ENCODE measurements at regions not wholly inside any gene's neighbourhood (a gene's known extent, or its start where the extent isn't known, plus 50 kb on each side); places are given as distances from the start of the nearest gene placed in this dataset.

- ATAC-seq, result no peak
Observed at GRCh38 chr9:134228649-134229048, 64.3 kb upstream of the RNU6ATAC start.

DNA sequence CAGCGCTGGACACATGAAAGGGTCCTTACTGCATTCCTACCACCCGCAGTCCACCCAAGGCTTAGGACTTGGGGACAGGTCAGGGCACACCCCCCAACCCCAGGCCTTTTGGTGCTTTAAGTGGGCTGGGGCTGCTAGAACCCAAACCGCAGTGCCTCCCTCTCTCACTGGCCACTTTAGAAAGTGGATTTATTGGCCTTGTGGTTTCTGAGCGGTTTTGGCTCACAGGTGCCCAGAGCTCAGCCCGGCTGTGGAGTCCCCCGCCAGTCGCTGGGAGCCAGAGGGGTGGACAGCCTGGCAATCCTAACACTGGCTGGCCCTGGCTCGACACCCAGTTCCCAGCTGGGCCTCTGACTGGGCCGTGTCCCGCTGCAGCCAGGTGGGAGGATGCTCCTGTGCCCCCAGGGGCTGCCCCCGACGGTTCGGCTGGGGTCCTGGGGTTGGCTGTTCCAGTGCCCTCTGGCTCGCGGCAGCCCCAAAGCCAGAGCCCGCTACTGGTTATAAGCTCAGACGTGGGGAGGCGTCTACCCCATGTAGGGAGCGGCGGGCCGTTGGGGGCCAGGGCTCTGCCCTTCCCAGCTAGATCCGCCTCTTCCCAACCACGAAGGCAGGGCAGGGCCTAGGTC is 65.2 kb upstream of the RNU6ATAC start:
- ATAC-seq, result no peak

DNA sequence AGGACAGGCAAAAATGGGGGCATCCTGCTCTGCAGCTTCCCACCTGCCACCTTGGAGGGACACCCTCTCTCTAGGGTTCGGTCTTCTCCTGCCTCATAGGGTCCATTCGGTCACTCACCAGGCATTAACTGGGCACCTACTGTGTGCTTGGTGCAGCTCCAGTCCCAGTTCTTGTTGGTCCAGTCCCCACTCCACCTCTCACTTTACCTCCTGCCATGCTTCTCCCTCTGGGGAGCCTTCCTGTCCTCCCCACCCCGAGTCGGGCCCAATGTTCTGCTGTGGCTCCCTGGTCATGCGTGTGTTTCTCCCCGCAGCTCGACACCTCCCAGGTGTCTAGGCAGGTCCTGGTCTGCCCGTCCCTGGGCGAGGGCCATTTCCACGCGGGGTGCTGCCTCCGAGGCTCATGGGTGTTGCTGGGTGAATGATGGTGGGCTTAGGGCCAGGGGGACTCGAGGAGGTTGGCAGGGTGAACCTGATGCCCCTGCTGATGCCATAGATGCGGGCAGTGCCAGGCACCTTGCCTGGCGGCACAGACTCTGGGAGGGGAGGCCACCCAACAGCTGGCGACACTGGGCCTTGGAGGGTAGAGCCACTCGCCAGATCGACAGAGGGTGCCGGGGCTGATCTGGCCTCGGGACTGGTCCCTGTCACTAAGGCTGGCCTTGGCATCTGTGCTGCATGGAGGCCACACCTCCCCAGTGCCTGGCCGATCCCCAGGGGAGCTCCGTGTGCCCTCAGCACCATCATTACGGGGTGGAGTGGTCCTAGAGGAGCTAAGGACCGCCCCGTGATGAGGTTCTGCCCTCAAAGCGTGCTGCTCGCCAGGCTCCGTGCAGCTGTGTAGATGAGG is 66.0 kb upstream of the RNU6ATAC start:
- ATAC-seq, result no peak

DNA sequence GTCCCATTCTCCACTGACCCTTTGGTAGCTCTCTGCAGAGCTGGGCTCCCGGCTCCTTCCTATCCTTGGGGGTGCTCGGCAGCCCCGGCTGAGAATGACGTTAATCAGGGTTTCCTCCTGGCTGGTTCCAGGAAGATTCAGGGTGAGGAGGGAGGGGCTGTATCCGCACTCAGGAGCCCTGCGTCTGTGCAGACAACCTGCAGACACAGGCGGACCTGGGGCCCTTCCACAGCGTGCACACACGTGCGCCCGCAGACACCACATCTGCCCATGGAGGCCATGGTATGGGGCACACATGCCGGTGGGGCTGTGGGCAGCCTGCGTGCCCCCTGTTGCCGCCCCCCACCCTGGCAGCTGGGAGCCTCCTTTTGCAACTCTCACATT is 66.6 kb upstream of the RNU6ATAC start:
- no peak for ATAC-seq

GRCh38 chr9:134231330-134231745 is 67.0 kb upstream of the RNU6ATAC start:
- ATAC-seq, result no peak

- ATAC-seq, result no peak
Observed at GRCh38 chr9:134231767-134232166, 67.4 kb upstream of the RNU6ATAC start.

GRCh38 chr9:134233022-134233421 is 68.7 kb upstream of the RNU6ATAC start:
- no peak for ATAC-seq

GRCh38 chr9:134234001-134234660 is 69.8 kb upstream of the RNU6ATAC start:
- ATAC-seq, result peak; percentile 49

GRCh38 chr9:134234687-134235359 is 70.5 kb upstream of the RNU6ATAC start:
- ATAC-seq, result no peak

- ATAC-seq, result no peak
Observed at GRCh38 chr9:134235366-134235765, 71.0 kb upstream of the RNU6ATAC start.

- ATAC-seq, result no peak
Observed at GRCh38 chr9:134236001-134236421, 71.6 kb upstream of the RNU6ATAC start.

GRCh38 chr9:134236935-134237629 is 72.7 kb upstream of the RNU6ATAC start:
- ATAC-seq, result no peak

- ATAC-seq, result no peak
Observed at GRCh38 chr9:134237630-134238265, 73.4 kb upstream of the RNU6ATAC start.

DNA sequence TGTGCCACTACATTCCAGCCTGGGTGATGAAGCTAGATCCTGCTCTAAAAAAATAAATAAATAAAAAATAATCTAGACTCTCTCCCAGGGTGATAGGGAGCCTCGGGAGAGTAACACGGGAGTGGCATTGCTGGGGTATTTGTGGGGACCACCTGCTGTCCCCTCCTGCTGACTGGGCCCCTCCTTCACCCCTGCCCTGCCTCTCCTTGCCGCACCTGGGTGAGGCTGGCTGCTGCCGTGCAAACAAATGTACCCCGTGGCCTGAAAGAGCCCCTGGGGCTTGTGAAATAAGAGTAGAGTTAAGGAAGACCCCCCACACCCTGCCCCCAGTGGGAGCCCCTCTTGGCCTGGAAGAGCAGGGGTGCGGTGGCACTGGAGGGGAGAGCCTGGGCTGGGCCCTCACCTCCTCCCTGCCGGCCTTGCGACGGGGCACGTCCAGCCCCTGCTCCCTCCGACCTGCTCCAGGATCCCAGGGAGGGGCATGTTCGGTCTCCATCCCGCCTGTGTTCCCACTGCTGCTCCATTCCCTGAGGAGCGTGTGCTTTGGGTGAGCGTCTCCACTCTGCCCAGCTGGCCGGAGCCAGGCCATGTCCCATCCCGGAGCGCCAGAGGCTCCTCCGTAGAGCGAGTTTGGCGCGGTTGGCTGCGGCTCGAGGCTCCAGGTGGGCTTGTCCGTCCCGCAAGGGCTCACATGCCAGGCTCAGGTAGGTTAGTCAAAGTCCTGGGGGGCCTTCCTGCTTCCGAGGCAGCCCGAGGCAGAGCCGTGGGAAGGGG is 75.0 kb upstream of the RNU6ATAC start:
- no peak for ATAC-seq

GRCh38 chr9:134239939-134240338 is 75.6 kb upstream of the RNU6ATAC start:
- ATAC-seq, result no peak

DNA sequence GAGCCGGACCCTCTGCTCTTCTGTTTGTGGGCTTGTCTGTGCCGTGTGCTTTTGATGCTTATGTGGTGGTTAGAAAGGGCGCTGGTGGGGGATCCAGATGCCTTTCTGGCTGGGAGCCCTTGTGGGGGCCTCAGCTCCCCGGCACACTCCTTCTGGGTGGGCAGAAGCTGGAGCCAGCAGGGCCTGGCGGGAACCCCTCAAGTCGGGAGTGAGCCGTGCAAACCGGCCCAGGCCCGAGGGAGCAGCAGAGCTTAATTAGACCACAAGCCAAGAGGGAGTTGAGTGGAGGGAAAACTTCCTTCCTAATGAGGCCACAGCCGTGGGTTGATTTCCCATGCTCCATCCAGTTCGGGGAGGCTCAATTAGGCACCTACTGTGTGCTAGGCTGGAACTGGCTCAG is 76.0 kb upstream of the RNU6ATAC start:
- no peak for ATAC-seq

DNA sequence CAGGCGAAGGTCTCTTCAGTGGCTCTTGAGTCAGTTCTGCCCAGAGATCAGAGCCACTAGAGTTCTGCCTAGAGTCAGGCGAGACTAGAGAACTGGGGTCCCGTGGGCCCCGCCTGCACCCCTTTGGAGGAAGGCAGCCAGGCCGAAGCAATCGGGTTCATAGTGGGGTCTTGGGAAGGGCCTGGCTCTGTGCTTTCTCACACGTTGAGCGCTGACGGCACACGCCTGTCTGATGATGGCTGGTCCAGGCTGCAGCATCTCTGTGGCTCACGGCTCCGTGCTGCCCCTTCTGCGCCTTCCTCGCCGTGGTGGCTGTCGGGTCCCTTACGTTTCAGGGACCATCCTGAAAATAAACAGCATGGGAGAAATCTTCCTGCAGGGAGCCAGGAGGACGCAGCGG is 78.3 kb upstream of the RNU6ATAC start:
- ATAC-seq, result no peak

GRCh38 chr9:134243778-134244467 is 79.6 kb upstream of the RNU6ATAC start:
- ATAC-seq, result peak; percentile 19

DNA sequence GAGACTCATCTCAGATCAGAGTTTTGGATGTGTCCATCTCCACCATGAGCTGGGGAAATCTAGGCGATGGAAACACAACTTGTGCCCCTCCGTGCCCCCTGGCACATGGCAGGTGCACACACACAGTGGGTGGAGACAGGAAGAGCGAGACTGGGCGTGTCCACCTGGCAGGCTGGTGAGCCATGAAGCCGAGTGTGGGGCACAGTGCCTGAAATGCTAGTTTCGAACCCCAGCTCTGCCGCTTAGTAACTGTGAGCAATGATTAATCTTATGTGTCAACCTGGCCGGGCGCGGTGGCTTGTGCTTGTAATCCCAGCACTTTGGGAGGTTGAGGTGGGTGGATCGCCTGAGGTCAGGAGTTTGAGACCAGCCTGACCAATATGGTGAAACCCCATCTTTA is 80.8 kb upstream of the RNU6ATAC start:
- peak; percentile 66 for ATAC-seq

GRCh38 chr9:134247918-134248631 is 78.2 kb upstream of the RXRA start:
- no peak for ATAC-seq
